ENCODE measurements at regions not wholly inside any gene's neighbourhood (a gene's known extent, or its start where the extent isn't known, plus 50 kb on each side); places are given as distances from the start of the nearest gene placed in this dataset.

- H3K9me3 ChIP-seq (ENCODE audit: control insufficient read depth, insufficient read depth, low read depth, low read length) = no peaks in the 10 kb centered on the region
- H3K4me1 ChIP-seq (ENCODE audit: control insufficient read depth, insufficient read depth, low read length) = peaks cover 7% of the 10 kb centered on the region; the same call in 1 of the 2 replicates
- H3K9ac ChIP-seq (ENCODE audit: low read length) = no peak overlapping the region
- H3K36me3 ChIP-seq (ENCODE audit: control insufficient read depth, insufficient read depth, low read length) = no peaks in the 10 kb centered on the region
- H3K27ac ChIP-seq (ENCODE audit: low read depth, low read length) = no peak overlapping the region
- no peaks in the 10 kb centered on the region for H3K27me3 ChIP-seq (ENCODE audit: control insufficient read depth, insufficient read depth, low read length)
- H3K4me3 ChIP-seq (ENCODE audit: low read depth, low read length) = no peak overlapping the region
Observed at GRCh38 chr15:70342141-70342540, 244.4 kb upstream of the TLE3 start.

DNA sequence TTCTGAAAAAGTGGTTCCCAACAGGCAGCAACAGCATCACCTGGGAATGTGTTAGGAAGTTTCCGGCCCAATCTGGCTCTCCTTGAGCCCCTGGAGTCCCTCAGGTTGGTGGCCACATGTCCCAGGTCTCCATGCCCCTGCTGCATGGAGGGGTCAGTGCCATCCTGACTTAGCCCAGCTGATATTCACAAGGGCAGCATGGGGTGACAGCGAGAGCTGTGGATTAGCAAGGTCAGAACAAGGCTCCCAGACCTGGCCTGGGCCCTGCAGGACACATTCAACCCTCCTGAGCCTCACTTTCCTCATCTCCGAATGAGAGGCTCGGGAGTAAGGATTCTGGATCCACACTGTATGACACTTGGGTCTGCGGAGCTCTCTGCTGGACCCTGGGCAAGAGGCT lies 243.8 kb upstream of the TLE3 start:
- Histone ChIP-seq H3K27me3 (ENCODE audit: control insufficient read depth, insufficient read depth, low read length) (no peaks in the 10 kb centered on the region), H3K9me3 (ENCODE audit: control insufficient read depth, insufficient read depth, low read depth, low read length) (no peaks in the 10 kb centered on the region), H3K4me3 (ENCODE audit: low read depth, low read length) (no peak overlapping the region), H3K36me3 (ENCODE audit: control insufficient read depth, insufficient read depth, low read length) (no peaks in the 10 kb centered on the region), H3K27ac (ENCODE audit: low read depth, low read length) (no peak overlapping the region), H3K9ac (ENCODE audit: low read length) (no peak overlapping the region), H3K4me1 (ENCODE audit: control insufficient read depth, insufficient read depth, low read length) (peaks cover 7% of the 10 kb centered on the region; the same call in 1 of the 2 replicates)

DNA sequence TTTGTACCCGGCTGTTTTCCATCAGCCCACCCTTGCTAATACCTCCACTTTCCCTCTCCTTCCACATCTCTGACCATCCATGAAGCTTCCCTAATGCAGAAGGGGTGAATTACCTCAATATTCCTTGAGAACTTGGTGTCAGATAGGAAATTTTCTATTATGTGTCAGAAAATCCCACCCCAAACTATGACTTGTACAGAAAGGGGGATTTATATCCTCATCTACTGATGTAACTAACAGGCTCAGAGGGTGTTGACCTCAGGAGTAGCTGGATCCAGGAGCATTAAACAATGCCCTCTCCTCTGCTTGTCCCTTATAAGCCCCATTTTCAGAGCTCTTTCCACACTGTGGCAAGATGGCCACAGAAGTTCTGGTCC lies 242.8 kb upstream of the TLE3 start:
- H3K27me3 ChIP-seq (ENCODE audit: control insufficient read depth, insufficient read depth, low read length) = no peaks in the 10 kb centered on the region
- H3K9me3 ChIP-seq (ENCODE audit: control insufficient read depth, insufficient read depth, low read depth, low read length) = peaks cover 7% of the 10 kb centered on the region
- H3K4me3 ChIP-seq (ENCODE audit: low read depth, low read length) = no peak overlapping the region
- no peak overlapping the region for H3K9ac ChIP-seq (ENCODE audit: low read length)
- H3K27ac ChIP-seq (ENCODE audit: low read depth, low read length) = no peak overlapping the region
- no peaks in the 10 kb centered on the region for H3K36me3 ChIP-seq (ENCODE audit: control insufficient read depth, insufficient read depth, low read length)
- H3K4me1 ChIP-seq (ENCODE audit: control insufficient read depth, insufficient read depth, low read length) = peaks cover 7% of the 10 kb centered on the region; the same call in 1 of the 2 replicates

DNA sequence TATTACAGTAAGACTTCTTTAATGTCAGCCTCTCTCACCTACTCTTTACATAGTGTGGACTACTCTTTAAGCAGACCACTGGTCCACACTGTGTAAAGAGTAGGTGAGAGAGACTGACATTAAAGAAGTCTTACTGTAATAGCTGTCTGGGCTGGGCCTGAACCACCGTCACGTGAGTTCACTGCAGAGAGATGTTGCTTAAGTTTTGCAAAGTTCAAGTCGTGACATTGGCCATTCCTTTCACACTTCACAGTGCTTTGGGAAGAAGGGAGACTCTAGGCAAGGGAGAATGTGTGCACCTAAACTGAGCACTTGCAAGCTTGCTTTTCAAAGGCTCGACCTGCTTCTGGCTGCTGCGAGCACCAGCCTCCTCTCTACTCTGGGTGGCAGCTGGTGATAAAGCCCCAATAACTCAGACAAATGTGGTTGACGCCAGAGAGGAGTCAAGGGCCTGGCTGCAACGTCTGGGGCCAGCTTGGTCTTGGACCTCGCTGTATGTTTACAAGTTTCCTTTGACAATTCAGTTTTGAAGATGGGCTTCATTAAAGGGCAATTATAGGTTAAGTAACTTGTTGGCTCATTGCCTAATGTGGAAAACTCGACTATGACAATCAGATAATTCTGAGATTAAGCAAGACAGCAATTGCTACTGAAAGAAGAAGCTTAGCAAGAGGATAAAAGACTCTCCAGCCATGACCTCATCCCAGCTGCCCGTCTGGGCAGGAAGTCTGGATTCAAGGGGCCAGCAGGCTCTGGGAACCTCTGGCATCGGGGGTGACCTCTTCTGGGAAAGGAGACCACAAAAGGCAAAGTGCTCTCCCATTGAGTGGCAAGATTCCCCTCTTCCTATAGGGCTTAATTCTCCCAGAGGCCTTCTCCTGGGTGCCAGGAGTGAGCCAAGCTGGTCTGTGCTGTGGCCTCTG lies 242.1 kb upstream of the TLE3 start:
- H3K9ac ChIP-seq (ENCODE audit: low read length) = no peak overlapping the region
- no peaks in the 10 kb centered on the region for H3K27me3 ChIP-seq (ENCODE audit: control insufficient read depth, insufficient read depth, low read length)
- H3K4me1 ChIP-seq (ENCODE audit: control insufficient read depth, insufficient read depth, low read length) = peaks cover 5% of the 10 kb centered on the region; the same call in 1 of the 2 replicates
- no peaks in the 10 kb centered on the region for H3K36me3 ChIP-seq (ENCODE audit: control insufficient read depth, insufficient read depth, low read length)
- no peak overlapping the region for H3K27ac ChIP-seq (ENCODE audit: low read depth, low read length)
- H3K9me3 ChIP-seq (ENCODE audit: control insufficient read depth, insufficient read depth, low read depth, low read length) = peaks cover 9% of the 10 kb centered on the region
- H3K4me3 ChIP-seq (ENCODE audit: low read depth, low read length) = no peak overlapping the region

GRCh38 chr15:70337277-70338186 lies 239.8 kb upstream of the TLE3 start:
- Histone ChIP-seq H3K9me3 (ENCODE audit: control insufficient read depth, insufficient read depth, low read depth, low read length) (peaks cover 17% of the 10 kb centered on the region), H3K9ac (ENCODE audit: low read length) (no peak overlapping the region), H3K36me3 (ENCODE audit: control insufficient read depth, insufficient read depth, low read length) (no peaks in the 10 kb centered on the region), H3K4me3 (ENCODE audit: low read depth, low read length) (no peak overlapping the region), H3K27me3 (ENCODE audit: control insufficient read depth, insufficient read depth, low read length) (no peaks in the 10 kb centered on the region), H3K4me1 (ENCODE audit: control insufficient read depth, insufficient read depth, low read length) (no peaks in the 10 kb centered on the region), H3K27ac (ENCODE audit: low read depth, low read length) (no peak overlapping the region)

DNA sequence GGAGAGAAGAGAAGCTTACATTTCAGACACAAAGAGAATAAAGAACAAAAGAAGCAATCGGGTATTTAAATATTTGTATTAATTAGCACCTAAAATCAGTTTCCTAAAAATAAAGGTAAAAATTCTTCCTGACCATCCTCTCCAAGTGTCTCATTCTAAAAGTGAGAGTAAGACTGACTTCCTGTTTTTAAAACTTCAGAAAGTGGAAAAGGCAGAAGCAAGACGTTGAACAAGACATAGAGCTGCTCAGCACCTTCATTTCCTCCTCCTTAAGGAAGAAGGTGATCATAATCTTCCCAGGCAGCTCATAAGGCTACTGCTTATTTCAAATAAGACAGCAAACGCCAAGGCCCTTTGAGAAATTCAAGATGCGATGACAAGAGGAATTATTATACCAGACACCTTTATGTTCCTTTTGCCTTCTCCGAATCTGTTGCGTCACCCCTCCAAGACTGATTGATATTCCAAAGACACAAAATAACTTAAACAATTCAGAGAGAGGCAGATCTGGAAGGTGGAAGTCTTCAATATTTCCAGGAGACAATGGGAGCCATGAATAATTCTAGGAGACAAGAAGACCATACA lies 238.8 kb upstream of the TLE3 start:
- H3K4me1 ChIP-seq (ENCODE audit: control insufficient read depth, insufficient read depth, low read length) = no peaks in the 10 kb centered on the region
- H3K27me3 ChIP-seq (ENCODE audit: control insufficient read depth, insufficient read depth, low read length) = no peaks in the 10 kb centered on the region
- no peak overlapping the region for H3K27ac ChIP-seq (ENCODE audit: low read depth, low read length)
- H3K36me3 ChIP-seq (ENCODE audit: control insufficient read depth, insufficient read depth, low read length) = no peaks in the 10 kb centered on the region
- H3K9ac ChIP-seq (ENCODE audit: low read length) = no peak overlapping the region
- peaks cover 17% of the 10 kb centered on the region for H3K9me3 ChIP-seq (ENCODE audit: control insufficient read depth, insufficient read depth, low read depth, low read length)
- H3K4me3 ChIP-seq (ENCODE audit: low read depth, low read length) = no peak overlapping the region

DNA sequence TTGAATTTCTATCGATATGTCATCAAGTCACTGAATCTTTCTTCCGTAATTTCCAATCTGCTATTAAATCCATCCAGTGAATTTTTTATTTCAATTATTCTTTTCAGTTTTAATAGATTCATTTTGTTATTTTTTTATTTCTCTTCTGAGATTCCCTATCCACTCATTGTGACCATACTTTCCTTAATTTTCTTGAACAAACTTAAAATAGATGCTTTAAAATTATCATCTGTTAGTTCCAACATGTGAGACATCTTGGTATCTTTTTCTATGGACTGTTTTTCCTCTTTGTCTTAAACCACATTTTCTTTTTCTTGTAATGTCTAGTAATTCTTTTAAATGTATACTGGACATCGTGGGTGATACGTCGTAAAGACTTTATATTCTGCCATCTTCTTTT lies 236.6 kb upstream of the TLE3 start:
- no peak overlapping the region for H3K27ac ChIP-seq (ENCODE audit: low read depth, low read length)
- H3K4me1 ChIP-seq (ENCODE audit: control insufficient read depth, insufficient read depth, low read length) = no peaks in the 10 kb centered on the region
- no peak overlapping the region for H3K9ac ChIP-seq (ENCODE audit: low read length)
- H3K36me3 ChIP-seq (ENCODE audit: control insufficient read depth, insufficient read depth, low read length) = no peaks in the 10 kb centered on the region
- peaks cover 20% of the 10 kb centered on the region for H3K9me3 ChIP-seq (ENCODE audit: control insufficient read depth, insufficient read depth, low read depth, low read length)
- H3K27me3 ChIP-seq (ENCODE audit: control insufficient read depth, insufficient read depth, low read length) = no peaks in the 10 kb centered on the region
- no peak overlapping the region for H3K4me3 ChIP-seq (ENCODE audit: low read depth, low read length)

DNA sequence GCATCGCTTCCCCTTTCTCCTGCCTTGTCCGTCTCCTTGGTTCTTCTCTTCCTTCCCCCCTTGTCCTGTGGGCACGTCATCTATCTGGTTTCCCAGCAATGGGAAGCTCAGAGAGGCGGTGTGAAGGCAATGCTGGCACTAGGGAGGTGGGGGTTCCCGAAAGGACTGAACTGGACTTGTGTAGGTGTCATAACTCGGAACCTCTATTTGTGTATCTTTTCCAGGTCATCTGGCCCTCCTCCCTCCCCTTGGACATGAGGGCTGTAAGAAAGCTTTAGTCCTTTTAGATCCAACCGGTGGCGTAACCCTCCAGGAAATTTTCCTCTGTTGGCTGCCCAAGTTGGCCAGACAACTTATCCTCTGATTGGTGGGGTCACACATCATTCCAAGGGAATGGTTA lies 231.5 kb upstream of the TLE3 start:
- Histone ChIP-seq H3K9me3 (ENCODE audit: control insufficient read depth, insufficient read depth, low read depth, low read length) (peaks cover 4% of the 10 kb centered on the region), H3K4me3 (ENCODE audit: low read depth, low read length) (no peak overlapping the region), H3K27ac (ENCODE audit: low read depth, low read length) (no peak overlapping the region), H3K9ac (ENCODE audit: low read length) (no peak overlapping the region), H3K36me3 (ENCODE audit: control insufficient read depth, insufficient read depth, low read length) (no peaks in the 10 kb centered on the region), H3K4me1 (ENCODE audit: control insufficient read depth, insufficient read depth, low read length) (peaks cover 7% of the 10 kb centered on the region), H3K27me3 (ENCODE audit: control insufficient read depth, insufficient read depth, low read length) (no peaks in the 10 kb centered on the region)

DNA sequence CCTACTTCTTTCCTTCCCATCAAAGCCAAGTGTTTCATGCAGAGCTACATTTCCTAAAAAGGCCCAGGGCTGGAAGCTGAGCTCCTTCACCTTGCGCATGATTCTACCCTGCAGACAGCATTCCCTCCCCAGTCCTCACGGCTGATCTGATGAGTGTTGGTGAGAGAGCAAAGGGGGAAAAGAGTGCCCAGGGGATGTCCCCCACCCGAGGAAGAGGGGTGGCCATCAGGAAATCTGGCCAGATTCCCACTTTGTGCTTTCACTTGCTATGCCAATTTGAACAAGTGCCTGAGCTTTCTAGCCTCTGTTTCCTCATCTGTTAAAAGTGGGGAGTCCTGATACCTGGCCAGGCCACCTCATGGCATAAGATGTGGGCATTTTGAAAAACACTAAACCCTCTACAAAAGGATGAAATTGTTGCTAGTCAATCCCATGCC lies 231.0 kb upstream of the TLE3 start:
- peaks cover 12% of the 10 kb centered on the region for H3K4me1 ChIP-seq (ENCODE audit: control insufficient read depth, insufficient read depth, low read length)
- peaks cover 4% of the 10 kb centered on the region for H3K9me3 ChIP-seq (ENCODE audit: control insufficient read depth, insufficient read depth, low read depth, low read length)
- no peak overlapping the region for H3K9ac ChIP-seq (ENCODE audit: low read length)
- no peak overlapping the region for H3K4me3 ChIP-seq (ENCODE audit: low read depth, low read length)
- H3K27ac ChIP-seq (ENCODE audit: low read depth, low read length) = no peak overlapping the region
- no peaks in the 10 kb centered on the region for H3K27me3 ChIP-seq (ENCODE audit: control insufficient read depth, insufficient read depth, low read length)
- no peaks in the 10 kb centered on the region for H3K36me3 ChIP-seq (ENCODE audit: control insufficient read depth, insufficient read depth, low read length)

GRCh38 chr15:70327856-70328678 lies 230.3 kb upstream of the TLE3 start:
- Histone ChIP-seq H3K4me3 (ENCODE audit: low read depth, low read length) (no peak overlapping the region), H3K27ac (ENCODE audit: low read depth, low read length) (no peak overlapping the region), H3K9ac (ENCODE audit: low read length) (no peak overlapping the region), H3K27me3 (ENCODE audit: control insufficient read depth, insufficient read depth, low read length) (no peaks in the 10 kb centered on the region), H3K36me3 (ENCODE audit: control insufficient read depth, insufficient read depth, low read length) (no peaks in the 10 kb centered on the region), H3K4me1 (ENCODE audit: control insufficient read depth, insufficient read depth, low read length) (peaks cover 18% of the 10 kb centered on the region), H3K9me3 (ENCODE audit: control insufficient read depth, insufficient read depth, low read depth, low read length) (peaks cover 4% of the 10 kb centered on the region)
